ENCODE measurements at regions not wholly inside any gene's neighbourhood (a gene's known extent, or its start where the extent isn't known, plus 50 kb on each side); places are given as distances from the start of the nearest gene placed in this dataset.

DNA sequence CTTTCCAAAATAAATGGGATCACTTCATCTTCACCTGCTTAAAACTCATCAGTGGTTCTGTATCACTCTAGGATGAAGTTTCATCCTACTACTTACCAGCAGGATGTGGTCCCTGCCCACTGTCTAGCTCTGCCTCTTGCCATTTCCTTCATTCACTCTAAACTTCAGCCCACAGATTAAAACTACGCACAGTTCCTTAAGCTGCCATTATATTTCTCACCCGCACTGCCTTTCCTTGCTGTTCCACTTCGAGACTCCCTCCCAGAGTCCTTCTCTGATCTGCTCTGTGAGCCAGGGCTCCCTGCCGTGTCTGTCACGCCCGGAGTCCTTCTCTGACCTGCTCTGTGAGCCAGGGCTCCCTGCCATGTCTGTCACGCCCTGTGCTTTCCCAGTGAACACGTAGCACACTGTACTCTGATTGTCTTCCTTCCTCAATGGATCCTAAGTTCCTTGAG is 52.0 kb upstream of the NPAS1 start:
- in situ Hi-C loops (cut with HindIII; ENCODE audit: low pct_unique_long_range_greater_than_20kb, low sequenced_read_pairs): no loop called here
- DNase-seq (ENCODE audit: low read depth in 1 of 2, low spot score in 1 of 2): no peak
- TF ChIP-seq JUND (IDR thresholded peaks at IDR 0.05; ENCODE audit: low read depth): no peak

All from T47D (cell line).